HFFc6 (cell line): ENCODE measurements at regions not wholly inside any gene's neighbourhood (a gene's known extent, or its start where the extent isn't known, plus 50 kb on each side); places are given as distances from the start of the nearest gene placed in this dataset.

Experiments used
- DNase-seq: peaks from one replicate; pipeline ENCODE4 v3.0.0-alpha.2; 2018
- H3K27ac Mint-ChIP-seq: 2 replicates; pipeline ENCODE4 v1.8.0; 2020; ENCODE audit warnings: mild to moderate bottlenecking, mixed read lengths
- H3K27me3 Mint-ChIP-seq: 2 replicates; pipeline ENCODE4 v1.8.0; 2021; ENCODE audit warnings: mild to moderate bottlenecking, moderate library complexity, mixed read lengths; ENCODE audit not compliant: insufficient read depth
- H3K36me3 Mint-ChIP-seq: 2 replicates; pipeline ENCODE4 v1.8.0; 2021; ENCODE audit warnings: low read depth, mixed read lengths
- H3K4me1 Mint-ChIP-seq: 2 replicates; pipeline ENCODE4 v1.8.0; 2020; ENCODE audit warnings: low read depth, mixed read lengths
- H3K4me3 Mint-ChIP-seq: 2 replicates; pipeline ENCODE4 v1.8.0; 2020; ENCODE audit warnings: mild to moderate bottlenecking, moderate library complexity, mixed read lengths
- H3K9me3 Mint-ChIP-seq: 2 replicates; pipeline ENCODE4 v1.8.0; 2020; ENCODE audit warnings: mild to moderate bottlenecking, mixed read lengths
- CTCF ChIP-seq: fragments of 200-600 bp; sonication (generic); IDR thresholded peaks from 2 replicates; pipeline ENCODE4 v1.5.0; 2021; ENCODE audit warnings: antibody characterized with exemption, mild to moderate bottlenecking

GRCh38 chr12:65658360-65658759, 165.9 kb upstream of the HMGA2 start:
- no peak for TF ChIP-seq CTCF
- DNase-seq, result no peak
- peaks cover 76% of the 10 kb centered on the region for H3K4me1 Mint-ChIP-seq
- H3K9me3 Mint-ChIP-seq, result 0 out of 2 replicates have a peak, but pooled peaks cover 4% of the 10 kb centered on the region
- H3K4me3 Mint-ChIP-seq, result peak overlapping the region; percentile 55
- peak overlapping the region; percentile 91 for H3K27ac Mint-ChIP-seq
- H3K27me3 Mint-ChIP-seq, result no peaks in the 10 kb centered on the region
- H3K36me3 Mint-ChIP-seq, result peaks cover 28% of the 10 kb centered on the region

GRCh38 chr12:65659681-65660080, 164.6 kb upstream of the HMGA2 start:
- Mint-ChIP-seq H3K27me3 (no peaks in the 10 kb centered on the region; the same call in 1 of the 2 replicates), H3K9me3 (peaks cover 6% of the 10 kb centered on the region), H3K4me3 (no peak overlapping the region), H3K36me3 (peaks cover 34% of the 10 kb centered on the region), H3K27ac (peak overlapping the region; percentile 71), H3K4me1 (peaks cover 75% of the 10 kb centered on the region)
- TF ChIP-seq CTCF, result no peak
- no peak for DNase-seq

DNA sequence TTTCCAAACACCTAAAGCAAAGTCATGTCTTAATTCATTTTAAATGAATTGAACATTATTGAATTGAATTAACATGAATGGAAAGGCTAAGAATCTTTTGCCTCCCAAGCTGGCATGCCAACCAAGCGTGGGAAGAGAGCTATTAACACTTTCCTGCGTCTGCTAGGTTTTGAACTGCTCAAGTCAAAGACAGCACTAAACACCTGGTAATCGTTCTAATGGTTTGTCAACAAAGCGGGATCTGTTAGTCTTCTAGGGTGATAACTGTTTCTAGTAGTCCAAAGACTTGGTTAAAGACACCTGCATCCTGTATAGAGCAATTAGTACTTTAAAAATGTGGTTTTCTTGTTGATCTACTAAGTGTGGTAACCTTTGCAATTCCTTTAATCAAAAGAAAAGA, 164.2 kb upstream of the HMGA2 start:
- no peaks in the 10 kb centered on the region; the same call in 1 of the 2 replicates for H3K27me3 Mint-ChIP-seq
- no peak for TF ChIP-seq CTCF
- H3K27ac Mint-ChIP-seq, result no peak overlapping the region
- no peak overlapping the region for H3K4me3 Mint-ChIP-seq
- peaks cover 10% of the 10 kb centered on the region for H3K9me3 Mint-ChIP-seq
- H3K4me1 Mint-ChIP-seq, result peaks cover 75% of the 10 kb centered on the region
- no peak for DNase-seq
- peaks cover 38% of the 10 kb centered on the region for H3K36me3 Mint-ChIP-seq

GRCh38 chr12:65660836-65661235, 163.4 kb upstream of the HMGA2 start:
- Mint-ChIP-seq H3K27me3 (no peaks in the 10 kb centered on the region; the same call in 1 of the 2 replicates), H3K4me1 (peaks cover 74% of the 10 kb centered on the region), H3K4me3 (no peak overlapping the region), H3K27ac (peak overlapping the region; percentile 19; the same call in 1 of the 2 replicates), H3K9me3 (peaks cover 15% of the 10 kb centered on the region), H3K36me3 (peaks cover 45% of the 10 kb centered on the region)
- no peak for DNase-seq
- TF ChIP-seq CTCF, result no peak

DNA sequence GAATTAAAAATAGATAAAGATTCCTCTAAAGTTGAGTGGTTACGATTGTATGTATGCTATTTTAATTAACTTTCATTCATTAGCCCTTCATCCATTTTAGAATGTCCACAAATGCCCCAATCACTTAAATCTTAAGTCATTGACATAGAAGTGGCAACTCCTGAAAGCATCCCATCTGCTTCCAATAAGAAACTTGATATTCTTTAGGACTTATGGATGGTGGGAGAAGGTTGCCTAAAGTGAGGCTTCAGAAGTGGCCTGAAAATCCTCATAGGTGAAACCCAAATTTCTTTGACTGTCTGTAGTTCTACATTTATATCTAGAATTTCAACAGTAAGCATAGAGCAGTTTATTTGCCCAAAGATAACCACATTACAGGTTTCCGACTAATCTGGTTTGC, 161.7 kb upstream of the HMGA2 start:
- Mint-ChIP-seq H3K36me3 (peaks cover 50% of the 10 kb centered on the region), H3K27ac (peak overlapping the region; percentile 80; the same call in 1 of the 2 replicates), H3K4me3 (no peak overlapping the region), H3K4me1 (peaks cover 69% of the 10 kb centered on the region), H3K9me3 (peaks cover 15% of the 10 kb centered on the region), H3K27me3 (no peaks in the 10 kb centered on the region; the same call in 1 of the 2 replicates)
- no peak for DNase-seq
- no peak for TF ChIP-seq CTCF

GRCh38 chr12:65663097-65663496, 161.2 kb upstream of the HMGA2 start:
- TF ChIP-seq CTCF, result no peak
- no peak for DNase-seq
- H3K36me3 Mint-ChIP-seq, result peaks cover 50% of the 10 kb centered on the region
- H3K4me3 Mint-ChIP-seq, result no peak overlapping the region
- H3K9me3 Mint-ChIP-seq, result peaks cover 15% of the 10 kb centered on the region
- peak overlapping the region; percentile 80 for H3K27ac Mint-ChIP-seq
- no peaks in the 10 kb centered on the region; the same call in 1 of the 2 replicates for H3K27me3 Mint-ChIP-seq
- peaks cover 69% of the 10 kb centered on the region for H3K4me1 Mint-ChIP-seq
